IPS DF 6.9 (cell line): ENCODE measurements at regions not wholly inside any gene's neighbourhood (a gene's known extent, or its start where the extent isn't known, plus 50 kb on each side); places are given as distances from the start of the nearest gene placed in this dataset.

Source experiments
- DNase-seq: peaks from one replicate; pipeline ENCODE4 v3.0.0-alpha.2; 2013; ENCODE audit warnings: low read depth, low spot score
- H3K27ac ChIP-seq: one replicate; pipeline ENCODE4 v1.5.1; 2013; ENCODE audit warnings: low read length, control low read depth
- H3K27me3 ChIP-seq: 2 replicates; pipeline ENCODE4 v1.6.1; 2013; ENCODE audit warnings: mild to moderate bottlenecking, low read length; ENCODE audit not compliant: control insufficient read depth, insufficient read depth
- H3K36me3 ChIP-seq: 2 replicates; pipeline ENCODE4 v1.6.1; 2013; ENCODE audit warnings: low read length; ENCODE audit not compliant: control insufficient read depth, insufficient read depth
- H3K4me1 ChIP-seq: 2 replicates; pipeline ENCODE4 v1.6.1; 2013; ENCODE audit warnings: low read length; ENCODE audit not compliant: control insufficient read depth, insufficient read depth
- H3K4me3 ChIP-seq: 2 replicates; pipeline ENCODE4 v1.5.1; 2013; ENCODE audit warnings: mild to moderate bottlenecking, low read length
- H3K9me3 ChIP-seq: 2 replicates; pipeline ENCODE4 v1.6.1; 2013; ENCODE audit warnings: low read length, inconsistent platforms; ENCODE audit not compliant: control insufficient read depth, insufficient read depth
- WGBS: extraction: QIAGEN DNeasy Blood & Tissue Kit; methylation state at CpG from one replicate; pipeline ENCODE4 v1.1.7; 2013; ENCODE audit warnings: mixed read lengths, missing lambda C conversion rate; ENCODE audit not compliant: insufficient read length, insufficient coverage; 5-methylcytosine and 5-hydroxymethylcytosine counted together

DNA sequence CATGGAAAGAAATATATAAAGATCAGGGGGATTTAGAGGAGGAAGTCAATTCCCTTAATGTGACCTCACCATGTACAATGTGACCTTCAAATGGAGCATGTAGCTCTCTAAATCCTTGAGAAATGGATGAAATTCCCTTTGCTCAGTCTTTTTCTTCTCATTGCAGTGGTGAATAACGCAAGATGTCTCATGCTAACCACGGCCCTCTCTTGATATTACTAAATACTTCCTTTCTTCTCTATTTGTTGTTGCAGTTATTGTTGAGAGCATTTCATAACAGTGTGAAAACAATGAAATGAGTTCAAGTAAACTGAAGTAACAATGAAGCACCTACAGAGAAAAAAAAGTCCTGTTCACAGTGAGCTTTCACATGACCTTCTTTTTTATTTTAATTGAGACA lies 55.6 kb downstream of the ZNF281 start:
- H3K4me3 ChIP-seq: no peak overlapping the region
- WGBS: no CpG with 5 or more reads among the region's 2 CpGs
- no peak for DNase-seq
- H3K9me3 ChIP-seq: no peaks in the 10 kb centered on the region
- no peak overlapping the region for H3K27ac ChIP-seq
- no peaks in the 10 kb centered on the region for H3K4me1 ChIP-seq
- H3K36me3 ChIP-seq: no peaks in the 10 kb centered on the region
- H3K27me3 ChIP-seq: no peaks in the 10 kb centered on the region

DNA sequence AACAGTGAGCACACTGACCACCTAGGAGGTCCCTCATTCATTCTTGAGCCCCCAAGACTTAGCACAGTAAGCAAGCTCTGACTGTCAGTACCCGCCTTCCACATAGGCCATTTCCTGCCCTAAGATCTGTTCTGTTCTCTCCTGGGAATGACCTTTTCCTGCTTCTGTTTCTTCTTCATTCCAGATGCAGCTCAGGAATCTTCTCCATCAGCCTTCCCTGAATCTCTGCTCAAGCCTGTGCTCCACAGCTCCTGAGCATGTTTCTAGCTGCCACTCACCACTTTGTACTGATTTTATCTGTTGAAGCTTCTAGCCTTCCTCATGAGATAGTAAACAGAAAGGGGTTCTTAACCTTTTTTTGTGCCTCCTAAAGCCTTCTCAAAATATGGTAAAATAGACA lies 56.6 kb downstream of the ZNF281 start:
- no peak for DNase-seq
- H3K4me1 ChIP-seq: no peaks in the 10 kb centered on the region
- H3K27ac ChIP-seq: no peak overlapping the region
- no CpG with 5 or more reads among the region's 1 CpG for WGBS
- H3K36me3 ChIP-seq: no peaks in the 10 kb centered on the region
- H3K4me3 ChIP-seq: no peak overlapping the region
- no peaks in the 10 kb centered on the region for H3K27me3 ChIP-seq
- no peaks in the 10 kb centered on the region for H3K9me3 ChIP-seq

DNA sequence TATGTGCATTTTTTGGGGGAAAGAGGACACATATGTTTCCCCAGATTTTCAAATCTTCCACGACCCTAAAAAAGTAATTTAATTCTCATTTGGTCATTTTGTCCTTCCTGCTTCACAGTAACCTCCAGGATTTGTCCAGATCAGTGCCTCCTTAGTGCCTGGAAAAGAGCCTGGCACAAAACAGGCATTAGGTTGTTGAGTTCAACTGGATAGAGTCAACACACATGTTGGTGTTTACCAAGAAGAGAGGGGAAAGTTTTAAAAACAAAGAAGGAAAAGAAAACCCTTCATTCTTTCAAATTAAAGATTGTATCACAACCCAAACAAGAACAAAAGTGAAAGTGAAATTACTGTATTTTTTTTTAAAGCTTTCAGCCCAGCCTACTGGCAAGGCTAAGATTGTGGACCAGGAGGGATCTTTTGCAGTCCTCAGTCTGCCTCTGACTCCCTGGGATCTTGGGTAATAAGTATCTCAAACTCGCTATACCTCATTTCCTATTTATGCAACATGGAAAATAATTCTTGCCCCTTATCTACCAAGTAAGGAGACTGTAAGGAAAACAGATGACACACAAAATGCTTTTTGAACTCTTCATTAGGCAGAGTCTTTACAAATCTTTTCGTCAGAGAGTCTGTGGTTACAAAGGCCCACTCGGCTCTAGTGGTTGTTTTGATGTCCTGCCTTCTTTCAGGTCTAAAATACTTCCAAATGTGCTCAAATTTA lies 57.8 kb downstream of the ZNF281 start:
- WGBS: no CpG with 5 or more reads among the region's 4 CpGs
- H3K27ac ChIP-seq: no peak overlapping the region
- no peaks in the 10 kb centered on the region for H3K36me3 ChIP-seq
- H3K4me3 ChIP-seq: no peak overlapping the region
- H3K4me1 ChIP-seq: no peaks in the 10 kb centered on the region
- DNase-seq: no peak
- no peaks in the 10 kb centered on the region for H3K27me3 ChIP-seq
- H3K9me3 ChIP-seq: no peaks in the 10 kb centered on the region

DNA sequence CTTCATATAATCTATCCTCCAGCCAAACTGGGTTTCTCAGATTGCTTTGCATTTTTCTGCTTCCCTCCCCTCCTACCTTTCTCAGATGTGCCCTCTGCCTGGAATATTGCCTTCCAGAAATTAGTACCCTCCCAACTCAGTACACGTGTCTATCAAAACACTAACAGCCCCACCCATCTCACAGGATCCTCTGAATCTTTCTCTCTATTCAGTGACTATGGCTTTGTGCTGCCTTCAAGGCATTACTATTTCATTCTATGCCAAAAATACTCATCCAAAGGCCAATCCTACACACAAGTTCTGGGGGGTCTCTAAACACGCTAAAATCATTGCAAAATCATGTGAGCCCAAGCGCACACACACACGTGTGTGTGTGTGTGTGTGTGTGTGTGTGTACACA lies 58.4 kb downstream of the ZNF281 start:
- no CpG with 5 or more reads among the region's 4 CpGs for WGBS
- Histone ChIP-seq H3K9me3 (no peaks in the 10 kb centered on the region), H3K4me3 (no peak overlapping the region), H3K4me1 (no peaks in the 10 kb centered on the region), H3K27ac (no peak overlapping the region), H3K36me3 (no peaks in the 10 kb centered on the region), H3K27me3 (no peaks in the 10 kb centered on the region)
- DNase-seq: no peak

DNA sequence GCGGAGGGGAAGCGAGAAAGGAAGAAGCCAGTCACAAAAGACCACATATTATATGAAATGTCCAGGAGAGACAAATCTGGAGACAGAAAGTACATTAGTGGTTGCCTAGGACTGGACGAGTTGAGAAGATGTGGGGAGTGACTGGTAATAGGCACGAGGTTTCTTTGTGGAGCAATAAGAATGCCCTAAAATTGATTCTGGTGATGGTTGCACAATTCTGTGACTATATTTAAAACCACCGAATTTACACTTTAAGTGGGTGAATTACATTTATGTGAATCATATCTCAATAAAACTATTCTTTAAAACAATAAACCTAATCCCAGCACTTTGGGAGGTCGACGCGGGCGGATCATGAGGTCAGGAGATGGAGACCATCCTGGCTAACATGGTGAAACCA lies 63.1 kb downstream of the ZNF281 start:
- WGBS: no CpG with 5 or more reads among the region's 9 CpGs
- DNase-seq: no peak
- H3K4me3 ChIP-seq: no peak overlapping the region
- H3K27me3 ChIP-seq: no peaks in the 10 kb centered on the region
- H3K27ac ChIP-seq: no peak overlapping the region
- H3K4me1 ChIP-seq: no peaks in the 10 kb centered on the region
- H3K9me3 ChIP-seq: no peaks in the 10 kb centered on the region
- H3K36me3 ChIP-seq: no peaks in the 10 kb centered on the region

DNA sequence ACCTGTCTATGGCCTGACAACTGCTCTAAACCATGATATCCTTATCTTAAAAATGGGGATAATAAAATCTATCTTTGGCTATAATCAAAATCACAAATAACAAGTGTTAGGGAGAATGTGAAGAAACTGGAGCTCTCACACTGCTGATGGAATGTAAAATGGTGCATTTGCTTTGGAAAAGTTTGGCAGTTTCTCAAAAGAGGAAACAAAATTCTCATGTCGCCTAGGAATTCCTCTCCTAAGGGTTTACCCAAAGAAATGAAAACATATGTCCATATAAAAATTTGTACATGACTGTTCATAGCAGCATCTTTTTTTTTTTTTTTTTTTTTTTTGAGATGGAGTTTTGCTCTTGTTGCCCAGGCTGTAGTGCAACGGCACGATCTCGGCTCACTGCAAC lies 64.3 kb downstream of the ZNF281 start:
- no CpG with 5 or more reads among the region's 4 CpGs for WGBS
- no peaks in the 10 kb centered on the region for H3K27me3 ChIP-seq
- no peak for DNase-seq
- H3K4me3 ChIP-seq: no peak overlapping the region
- H3K36me3 ChIP-seq: no peaks in the 10 kb centered on the region
- H3K9me3 ChIP-seq: no peaks in the 10 kb centered on the region
- H3K4me1 ChIP-seq: peaks cover 2% of the 10 kb centered on the region; the same call in 1 of the 2 replicates
- no peak overlapping the region for H3K27ac ChIP-seq

DNA sequence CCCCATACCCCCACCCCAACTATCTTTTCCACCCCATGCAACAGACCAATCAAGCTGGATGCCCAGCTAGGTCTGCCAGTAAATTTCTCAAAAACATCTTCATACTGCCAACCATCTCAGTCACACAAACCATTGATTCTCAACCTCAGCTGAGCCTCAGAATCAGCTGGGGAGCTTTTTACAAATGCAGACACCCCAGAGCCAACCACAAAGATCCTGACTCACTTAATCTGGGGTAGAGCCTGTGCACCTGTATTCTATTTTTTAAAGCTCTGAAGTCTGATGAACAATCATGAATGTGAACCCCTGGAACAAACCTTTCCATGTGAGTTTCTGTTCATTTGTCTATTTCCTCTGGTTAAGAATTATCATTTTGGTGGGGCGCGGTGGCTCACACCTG lies 66.0 kb downstream of the ZNF281 start:
- Histone ChIP-seq H3K27me3 (no peaks in the 10 kb centered on the region), H3K4me1 (peaks cover 2% of the 10 kb centered on the region; the same call in 1 of the 2 replicates), H3K9me3 (no peaks in the 10 kb centered on the region), H3K36me3 (no peaks in the 10 kb centered on the region), H3K27ac (no peak overlapping the region), H3K4me3 (no peak overlapping the region)
- no peak for DNase-seq
- no CpG with 5 or more reads among the region's 2 CpGs for WGBS

DNA sequence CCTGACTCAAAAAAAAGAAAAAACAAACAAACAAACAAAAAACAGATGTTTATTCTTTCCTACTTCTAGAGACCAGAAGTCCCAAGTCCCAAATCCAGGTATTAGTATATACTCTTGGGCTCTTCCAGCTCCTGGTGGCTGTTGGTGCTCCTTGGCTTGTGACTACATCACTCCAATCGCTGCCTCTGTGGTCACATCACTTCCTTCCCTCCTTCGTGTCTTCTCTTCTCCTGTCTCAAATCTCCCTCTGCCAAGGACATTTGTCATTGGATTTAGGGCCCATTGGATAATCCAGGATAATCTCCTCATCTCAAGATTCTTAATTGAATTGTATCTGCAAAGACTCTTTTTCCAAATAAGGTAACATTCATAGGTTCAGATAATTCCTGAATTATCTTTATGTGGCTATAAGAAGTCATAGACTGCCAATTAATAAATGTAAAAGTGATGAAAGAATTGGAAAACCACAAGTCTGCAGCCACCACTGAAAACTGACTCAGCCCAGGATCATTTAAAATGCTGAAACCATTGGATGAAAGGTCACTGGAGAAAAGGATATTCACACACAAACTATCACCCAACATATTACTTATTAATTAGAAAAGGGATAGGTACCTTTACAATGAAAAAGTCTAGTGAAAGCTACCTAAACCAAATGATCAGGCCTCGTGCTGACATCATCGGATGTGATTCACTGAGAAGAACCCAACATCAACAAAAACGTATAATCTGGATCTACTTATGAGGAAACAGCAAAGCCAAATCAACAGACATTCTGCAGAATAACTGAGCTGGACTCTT lies 67.1 kb downstream of the ZNF281 start:
- H3K4me1 ChIP-seq: peaks cover 3% of the 10 kb centered on the region; the same call in 1 of the 2 replicates
- no CpG with 5 or more reads among the region's 5 CpGs for WGBS
- H3K9me3 ChIP-seq: no peaks in the 10 kb centered on the region
- H3K27me3 ChIP-seq: no peaks in the 10 kb centered on the region
- no peaks in the 10 kb centered on the region for H3K36me3 ChIP-seq
- no peak for DNase-seq
- no peak overlapping the region for H3K4me3 ChIP-seq
- H3K27ac ChIP-seq: no peak overlapping the region

DNA sequence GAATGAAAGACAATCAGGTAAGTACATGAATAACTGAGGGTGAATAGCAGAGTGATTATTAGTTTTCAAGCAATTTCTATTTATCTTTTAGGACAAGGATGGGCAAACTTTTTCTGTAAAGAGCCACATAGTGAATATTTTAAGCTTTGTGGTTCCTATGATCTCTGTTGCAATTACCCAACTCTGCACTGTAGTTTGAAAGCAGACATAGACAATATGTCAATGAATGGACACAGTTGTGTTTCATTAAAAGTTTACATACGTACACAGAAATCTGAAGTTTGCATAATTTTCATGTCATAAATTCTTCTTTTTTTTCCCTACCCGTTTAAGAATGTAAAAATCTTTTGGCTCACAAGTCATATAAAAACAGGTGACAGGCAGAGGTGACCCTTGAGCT lies 71.4 kb downstream of the ZNF281 start:
- H3K27me3 ChIP-seq: no peaks in the 10 kb centered on the region
- H3K4me3 ChIP-seq: no peak overlapping the region
- no peak for DNase-seq
- H3K36me3 ChIP-seq: no peaks in the 10 kb centered on the region
- no CpG with 5 or more reads among the region's 2 CpGs for WGBS
- no peak overlapping the region for H3K27ac ChIP-seq
- no peaks in the 10 kb centered on the region for H3K9me3 ChIP-seq
- peaks cover 6% of the 10 kb centered on the region; the same call in 1 of the 2 replicates for H3K4me1 ChIP-seq

DNA sequence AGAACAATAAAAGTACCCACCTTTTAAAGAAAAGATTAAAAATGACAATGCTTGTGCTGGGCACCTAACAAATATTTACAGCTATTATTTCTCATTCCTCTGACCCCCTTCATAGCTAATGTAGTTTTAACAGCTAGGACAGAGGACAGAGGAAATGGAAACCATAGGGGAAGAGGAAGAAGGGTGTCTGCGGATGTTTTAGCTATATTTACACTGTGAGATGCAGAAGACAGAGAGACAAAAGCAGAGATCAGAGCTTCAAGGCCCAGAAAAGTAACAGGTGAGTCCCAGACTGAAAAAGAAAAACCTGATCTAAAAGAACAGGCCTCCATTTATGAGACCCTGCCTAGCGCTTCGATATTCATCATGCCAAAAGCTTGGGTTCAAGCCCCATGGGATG lies 72.0 kb downstream of the ZNF281 start:
- Histone ChIP-seq H3K4me3 (no peak overlapping the region), H3K36me3 (no peaks in the 10 kb centered on the region), H3K9me3 (no peaks in the 10 kb centered on the region), H3K27ac (no peak overlapping the region), H3K4me1 (peaks cover 6% of the 10 kb centered on the region; the same call in 1 of the 2 replicates), H3K27me3 (no peaks in the 10 kb centered on the region)
- no CpG with 5 or more reads among the region's 3 CpGs for WGBS
- DNase-seq: no peak
